H1 (cell line): ENCODE measurements at regions not wholly inside any gene's neighbourhood (a gene's known extent, or its start where the extent isn't known, plus 50 kb on each side); places are given as distances from the start of the nearest gene placed in this dataset.

Experiments
- ASH2L ChIP-seq: fragments of 200-600, 300-600 bp; sonication (generic); IDR thresholded peaks from one replicate; pipeline ENCODE4 v1.7.1; 2017; ENCODE audit warnings: low read length
- BRCA1 ChIP-seq: IDR thresholded peaks from 2 replicates; pipeline ENCODE4 v1.6.1; 2012; ENCODE audit warnings: low read depth, low read length, improper control_type of control experiment
- CTCF ChIP-seq, 3 experiments: IDR thresholded peaks; 1 replicate in 2 of 3; 2 replicates in 1 of 3; pipeline versions ENCODE4 v1.5.1 to v1.6.1; 2011; ENCODE audit warnings: low read length in 3 of 3, mild to moderate bottlenecking in 3 of 3, inconsistent platforms in 2 of 3, low read depth in 1 of 3, moderate library complexity in 1 of 3; ENCODE audit not compliant: insufficient read depth in 1 of 3; ENCODE audit errors: control extremely low read depth in 1 of 3
- KDM4A ChIP-seq: IDR thresholded peaks from one replicate; pipeline ENCODE4 v1.7.1; 2012; ENCODE audit warnings: low read depth, mild to moderate bottlenecking, moderate library complexity, low read length, inconsistent platforms; ENCODE audit not compliant: severe bottlenecking
- KDM5A ChIP-seq: fragments of 200-600 bp; IDR thresholded peaks from 2 replicates; pipeline ENCODE4 v1.7.1; 2012; ENCODE audit warnings: mild to moderate bottlenecking, low read length, inconsistent platforms, mixed read lengths
- POLR2A ChIP-seq, 2 experiments: IDR thresholded peaks; 1 replicate in 1 of 2; 2 replicates in 1 of 2; pipeline ENCODE4 v1.6.1; 2011; ENCODE audit warnings: low read depth in 2 of 2, low read length in 2 of 2, mild to moderate bottlenecking in 2 of 2; ENCODE audit errors: control extremely low read depth in 1 of 2
- RAD21 ChIP-seq, 2 experiments: IDR thresholded peaks in 1 of 2; conservative IDR thresholded peaks in 1 of 2; 2 replicates each; pipeline ENCODE4 v1.6.1; 2011; ENCODE audit warnings: low read depth in 2 of 2, low read length in 2 of 2, improper control_type of control experiment in 1 of 2, inconsistent platforms in 1 of 2, mild to moderate bottlenecking in 1 of 2, moderate library complexity in 1 of 2
- RFX5 ChIP-seq: IDR thresholded peaks from 2 replicates; pipeline ENCODE4 v1.6.1; 2011; ENCODE audit warnings: low read depth, low read length, improper control_type of control experiment, borderline replicate concordance
- SUZ12 ChIP-seq: fragments of 200-600 bp; sonication (generic); IDR thresholded peaks from 2 replicates; pipeline ENCODE4 v1.6.1; 2012; ENCODE audit warnings: mild to moderate bottlenecking, inconsistent platforms, low read length, moderate library complexity, mixed read lengths
- TCF12 ChIP-seq: IDR thresholded peaks from 2 replicates; pipeline ENCODE4 v1.6.1; 2011; ENCODE audit warnings: low read depth, mild to moderate bottlenecking, low read length
- USF2 ChIP-seq: IDR thresholded peaks from 2 replicates; pipeline ENCODE4 v1.6.1; 2011; ENCODE audit warnings: low read length, improper control_type of control experiment
- YY1 ChIP-seq: IDR thresholded peaks from 2 replicates; pipeline ENCODE4 v1.6.1; 2011; ENCODE audit warnings: low read depth, mild to moderate bottlenecking, low read length

- TF ChIP-seq SUZ12, result no peak
- TF ChIP-seq BRCA1, result no peak
- no peak for TF ChIP-seq ASH2L
- TF ChIP-seq RAD21 (IDR thresholded peaks at IDR 0.05 in 1 of 2, conservative IDR thresholded peaks at IDR 0.05 in 1 of 2; ENCODE audit: low read depth in 2 of 2, low read length in 2 of 2), result no peak
- TF ChIP-seq RFX5, result no peak
- TF ChIP-seq CTCF (IDR thresholded peaks at IDR 0.05; ENCODE audit: control extremely low read depth in 1 of 3, insufficient read depth in 1 of 3, low read depth in 1 of 3, low read length in 3 of 3), result no peak
- no peak for TF ChIP-seq KDM5A
- no peak for TF ChIP-seq POLR2A (IDR thresholded peaks at IDR 0.05; ENCODE audit: control extremely low read depth in 1 of 2, low read depth in 2 of 2, low read length in 2 of 2)
- TF ChIP-seq YY1, result no peak
- TF ChIP-seq TCF12, result no peak
- no peak for TF ChIP-seq KDM4A
- no peak for TF ChIP-seq USF2
These were observed 856.8 kb upstream of the CELF2 start for GRCh38 chr10:10160821-10161312.
